Right lobe of liver (tissue), 6 donors: ENCODE measurements at regions not wholly inside any gene's neighbourhood (a gene's known extent, or its start where the extent isn't known, plus 50 kb on each side); places are given as distances from the start of the nearest gene placed in this dataset.

Source experiments
- ATAC-seq, 4 donors: fragments of 200-7000 bp; cut with Tn5 transposase; one replicate each; pipeline ENCODE4 v1.9.1; 2020; ENCODE audit warnings: mild to moderate bottlenecking in 4 of 4, moderate library complexity in 4 of 4
- DNase-seq, 3 donors: peaks; one replicate each; pipeline ENCODE4 v3.0.0-alpha.2; 2020
- H3K27ac ChIP-seq, 3 donors: fragments of 200-600 bp; one replicate each; pipeline ENCODE4 v1.8.0; 2022
- H3K27me3 ChIP-seq, 2 donors: fragments of 200-600 bp; one replicate each; pipeline ENCODE4 v1.8.0; 2022
- H3K36me3 ChIP-seq, 4 donors: fragments of 200-600 bp; sonication (generic) in 1 of 4; one replicate each; pipeline versions ENCODE4 v1.5.1 to v1.8.0; 2017 to 2022; ENCODE audit warnings: control low read depth in 1 of 4
- H3K4me1 ChIP-seq, 4 donors: fragments of 200-600 bp; sonication (generic) in 1 of 4; one replicate each; pipeline versions ENCODE4 v1.5.1 to v1.8.0; 2017 to 2022; ENCODE audit warnings: control low read depth in 1 of 4
- H3K4me3 ChIP-seq, 3 donors: fragments of 200-600 bp; one replicate each; pipeline ENCODE4 v1.8.0; 2022
- H3K9me3 ChIP-seq, 4 donors: fragments of 200-600 bp; sonication (generic) in 1 of 4; one replicate each; pipeline versions ENCODE4 v1.5.1 to v1.8.0; 2017 to 2022; ENCODE audit warnings: control low read depth in 1 of 4
- CTCF ChIP-seq, 4 donors: fragments of 200-600 bp in 3 of 4; fragments of 450-650 bp in 1 of 4; IDR thresholded peaks; one replicate each; pipeline versions ENCODE4 v1.5.1 to v1.8.0; 2016 to 2022; ENCODE audit warnings: antibody characterized with exemption in 4 of 4, mild to moderate bottlenecking in 2 of 4
- POLR2A ChIP-seq: fragments of 450-650 bp; IDR thresholded peaks from one replicate; pipeline ENCODE4 v1.6.1; 2017; ENCODE audit warnings: antibody characterized with exemption, mild to moderate bottlenecking
- WGBS: methylation state at CpG from one replicate; pipeline ENCODE4 v1.1.6; 2018; ENCODE audit warnings: low coverage, low lambda C conversion rate; ENCODE audit not compliant: insufficient coverage; ENCODE audit errors: missing lambda C conversion rate; 5-methylcytosine and 5-hydroxymethylcytosine counted together
- intact Hi-C, 2 donors: fragments of 100-400 bp; cut with DNase I; formaldehyde crosslinking; loops; one replicate each; pipeline versions ENCODE4 v1.11.2 to v1.14.1; 2022
- donor health status: DM: no; HTN: yes; CAD: no.
- donor health status: DM: no; HTN: no; CAD: no.
- donor health status: DM: no; HTN: no; CAD: no.
- donor health status: DM: no; HTN: yes; CAD: no.
- donor health status: DM: no; HTN: yes; CAD: no.

GRCh38 chr3:43175541-43175940 lies 69.7 kb upstream of the POMGNT2 start:
- ATAC-seq, result no peak
- intact Hi-C loops, result no loop called here
- DNase-seq, result no peak
- no peak overlapping the region for H3K4me3 ChIP-seq
- H3K9me3 ChIP-seq, result no peaks in the 10 kb centered on the region
- TF ChIP-seq POLR2A (no peak), CTCF (IDR thresholded peaks at IDR 0.05) (no peak)
- H3K4me1 ChIP-seq, result peaks cover 0 to 34% (median 11%) of the 10 kb centered on the region in 4 donors
- WGBS, result 87% methylated on average over 5 of the region's 5 CpGs
- no peaks in the 10 kb centered on the region for H3K36me3 ChIP-seq
- H3K27me3 ChIP-seq, result no peaks in the 10 kb centered on the region
- H3K27ac ChIP-seq, result no peak overlapping the region

- H3K36me3 ChIP-seq, result no peaks in the 10 kb centered on the region
- H3K27me3 ChIP-seq, result no peaks in the 10 kb centered on the region
- no peak overlapping the region for H3K27ac ChIP-seq
- no peak for TF ChIP-seq POLR2A
- TF ChIP-seq CTCF (IDR thresholded peaks at IDR 0.05), result no peak
- H3K9me3 ChIP-seq, result no peaks in the 10 kb centered on the region
- no peak overlapping the region for H3K4me3 ChIP-seq
- ATAC-seq, result no peak
- DNase-seq, result no peak
- intact Hi-C loops, result no loop called here
- peaks cover 0 to 18% (median 3%) of the 10 kb centered on the region in 4 donors for H3K4me1 ChIP-seq
Observed at GRCh38 chr3:43173949-43174348, 68.1 kb upstream of the POMGNT2 start.

- no peak for TF ChIP-seq CTCF (IDR thresholded peaks at IDR 0.05)
- no peak for TF ChIP-seq POLR2A
- peaks cover 0 to 2% (median 0%) of the 10 kb centered on the region in 4 donors for H3K4me1 ChIP-seq
- DNase-seq (no peak), ATAC-seq (no peak)
- no peaks in the 10 kb centered on the region for H3K36me3 ChIP-seq
- 84% methylated on average over 3 of the region's 5 CpGs for WGBS
- intact Hi-C loops, result no loop called here
- H3K4me3 ChIP-seq, result no peak overlapping the region
- H3K9me3 ChIP-seq, result no peaks in the 10 kb centered on the region
- H3K27me3 ChIP-seq, result no peaks in the 10 kb centered on the region
- H3K27ac ChIP-seq, result no peak overlapping the region
Observed at GRCh38 chr3:43171748-43172147, 65.9 kb upstream of the POMGNT2 start.

GRCh38 chr3:43170553-43170952 lies 64.7 kb upstream of the POMGNT2 start:
- H3K27ac ChIP-seq, result no peak overlapping the region
- no peaks in the 10 kb centered on the region for H3K36me3 ChIP-seq
- no peaks in the 10 kb centered on the region for H3K9me3 ChIP-seq
- no peak for ATAC-seq
- 77% methylated on average over 7 of the region's 7 CpGs for WGBS
- DNase-seq, result no peak
- H3K4me1 ChIP-seq, result no peaks in the 10 kb centered on the region
- intact Hi-C loops, result no loop called here
- no peaks in the 10 kb centered on the region for H3K27me3 ChIP-seq
- no peak overlapping the region for H3K4me3 ChIP-seq
- no peak for TF ChIP-seq CTCF (IDR thresholded peaks at IDR 0.05)
- no peak for TF ChIP-seq POLR2A

- WGBS, result 85% methylated on average over 2 of the region's 4 CpGs
- ATAC-seq (no peak), DNase-seq (no peak)
- Histone ChIP-seq H3K4me1 (no peaks in the 10 kb centered on the region), H3K27ac (no peak overlapping the region), H3K27me3 (no peaks in the 10 kb centered on the region), H3K4me3 (no peak overlapping the region), H3K36me3 (no peaks in the 10 kb centered on the region), H3K9me3 (no peaks in the 10 kb centered on the region)
- intact Hi-C loops, result loop anchor here in 1 of 2 donors (10.0 kb wide), 1 partner anchor 335 kb away; no protein-coding TSS in a partner anchor
- no peak for TF ChIP-seq CTCF (IDR thresholded peaks at IDR 0.05)
- no peak for TF ChIP-seq POLR2A
Observed at GRCh38 chr3:43169987-43170386, 64.1 kb upstream of the POMGNT2 start.
